DMS 273 (cell line): ENCODE measurements at regions not wholly inside any gene's neighbourhood (a gene's known extent, or its start where the extent isn't known, plus 50 kb on each side); places are given as distances from the start of the nearest gene placed in this dataset.
"Not testable (repeated sequence)": the region's sequence is repeated elsewhere in the genome, so short reads cannot be mapped to it uniquely, and the experiment has no call there.

Experiments
- DNase-seq: peaks from one replicate; lab custom pipeline; 2025; ENCODE audit not compliant: unreplicated experiment; lab: John Stamatoyannopoulos, UW

DNA sequence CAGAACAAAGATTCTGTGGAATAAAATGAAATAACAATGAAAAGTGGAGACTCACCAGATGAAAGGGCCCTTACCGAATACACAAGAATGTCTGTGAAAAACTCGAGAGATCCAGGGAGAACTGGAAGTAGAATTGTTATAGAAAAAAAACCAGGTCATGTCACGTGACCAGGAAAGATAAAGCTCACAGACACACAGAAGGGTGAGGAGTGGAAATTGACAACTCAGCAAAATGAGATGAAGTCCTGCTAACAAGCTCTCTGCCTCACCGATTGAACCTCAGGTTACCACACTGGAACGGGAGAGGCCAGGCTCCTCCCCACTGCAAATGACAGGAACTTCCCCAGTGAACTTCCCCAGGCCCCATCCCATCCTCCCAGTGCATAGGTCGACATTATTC is 1618.0 kb upstream of the PCDH10 start:
- no peak for DNase-seq

DNA sequence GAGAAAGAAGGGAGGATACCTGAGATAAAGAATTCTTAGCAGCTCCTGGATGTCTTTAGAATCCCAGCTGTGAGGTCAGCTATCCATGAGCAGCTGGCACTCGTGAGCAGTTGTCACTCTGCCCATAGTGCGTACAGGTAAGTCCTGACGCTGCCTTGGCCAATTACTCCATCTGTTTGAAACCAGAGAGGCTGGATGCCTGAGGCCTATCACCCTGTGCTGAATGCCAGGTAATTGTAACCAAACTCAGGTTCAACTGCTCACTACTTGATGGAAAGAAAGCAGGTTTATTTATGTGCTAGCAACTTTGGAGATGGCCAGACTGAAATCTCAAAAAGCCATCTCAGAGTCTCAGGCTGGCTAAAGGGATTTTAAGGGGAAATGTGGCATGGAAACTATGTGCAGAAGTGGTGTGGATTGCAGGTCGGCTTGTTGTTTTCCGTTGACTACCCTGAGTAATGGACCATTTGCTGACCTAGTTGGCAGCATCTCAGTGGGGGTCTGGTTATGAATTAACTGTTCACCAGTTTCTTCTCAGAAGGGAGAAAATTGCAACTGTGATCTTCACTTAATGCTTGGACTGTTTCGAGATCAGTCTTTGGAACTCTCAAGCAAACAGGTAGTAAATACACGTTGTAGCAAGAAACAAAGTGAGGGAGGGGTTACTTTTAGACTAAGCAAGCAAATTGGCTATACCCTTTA is 1614.0 kb upstream of the PCDH10 start:
- peak; percentile 73 for DNase-seq

DNA sequence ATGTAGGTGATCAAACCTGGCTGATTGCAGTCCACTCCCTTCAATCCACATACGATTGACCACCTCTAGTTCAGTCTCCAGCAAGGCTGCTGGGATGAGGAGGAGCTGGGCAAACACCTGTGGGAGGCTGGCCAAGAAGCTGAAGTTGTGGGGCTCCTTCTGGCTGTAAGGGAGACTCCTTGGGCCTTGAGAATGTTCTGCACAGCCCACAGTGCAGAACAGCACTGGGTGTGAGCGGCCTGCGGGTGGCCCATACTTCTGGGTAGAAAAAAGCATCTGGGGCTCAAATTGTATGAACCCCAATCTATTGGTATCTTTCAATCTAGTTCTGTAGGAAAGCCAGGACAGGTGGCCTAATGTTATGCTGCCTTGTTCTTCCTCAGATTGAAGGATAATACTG is 1608.8 kb upstream of the PCDH10 start:
- no peak for DNase-seq

DNA sequence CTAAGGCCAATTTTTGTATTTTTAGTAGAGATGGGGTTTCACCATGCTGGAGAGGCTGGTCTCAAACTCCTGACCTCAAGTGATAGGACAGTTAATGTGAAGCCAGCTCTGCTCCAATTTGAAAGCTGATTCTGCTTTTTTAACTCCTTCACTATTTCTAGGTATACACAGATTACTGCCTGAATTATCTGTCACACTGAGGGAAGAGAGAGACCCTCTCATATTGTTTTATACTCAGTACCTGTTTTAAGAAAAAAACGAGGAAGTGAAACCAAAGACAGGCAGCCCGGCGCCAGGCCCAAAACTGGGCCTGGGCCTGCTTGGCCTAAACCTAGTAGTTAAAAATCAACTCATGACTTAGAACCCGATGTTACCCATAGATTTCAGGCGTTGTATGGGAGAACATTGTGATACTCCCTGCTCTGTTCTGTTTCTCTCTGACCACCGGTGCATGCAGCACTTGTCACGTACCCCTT is 1601.5 kb upstream of the PCDH10 start:
- no peak for DNase-seq

DNA sequence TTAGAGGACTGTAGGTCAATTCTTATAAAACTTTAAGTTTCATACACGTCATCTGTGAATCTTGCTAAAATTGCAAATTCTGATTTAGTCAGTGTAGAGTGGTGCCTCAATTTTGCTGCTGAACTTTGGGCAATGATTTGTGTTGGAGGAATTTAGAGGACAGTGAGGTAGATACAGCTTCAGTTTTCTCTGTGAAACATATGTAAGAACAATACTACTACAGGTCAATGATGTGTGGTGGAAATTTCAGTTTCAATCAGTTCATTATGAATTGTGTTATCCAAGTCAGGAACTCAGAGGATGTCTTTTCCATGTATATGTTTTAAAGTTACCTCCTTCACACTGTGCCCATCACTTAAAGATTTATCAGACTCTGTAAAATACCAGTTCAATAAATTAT is 1597.8 kb upstream of the PCDH10 start:
- no peak for DNase-seq

DNA sequence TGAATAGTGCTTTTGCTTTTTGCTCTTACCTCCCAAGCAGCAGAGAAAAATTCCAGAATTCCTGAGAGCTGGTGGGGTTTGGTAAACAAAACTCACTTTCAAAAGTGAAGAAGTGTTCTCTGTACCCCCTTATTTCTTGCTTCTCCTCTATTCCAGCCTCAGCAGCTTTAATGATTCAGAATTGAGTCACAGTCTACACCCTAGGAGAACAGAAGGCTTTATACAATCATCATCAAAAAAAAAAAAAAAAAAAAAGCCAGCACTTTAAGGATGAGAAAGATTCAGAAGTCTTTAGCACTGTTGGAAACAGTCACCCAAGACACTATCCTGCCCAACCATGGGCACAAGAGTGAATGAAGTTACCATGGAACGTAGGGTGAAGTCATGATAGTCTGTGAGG is 1583.1 kb upstream of the PCDH10 start:
- no peak for DNase-seq

DNA sequence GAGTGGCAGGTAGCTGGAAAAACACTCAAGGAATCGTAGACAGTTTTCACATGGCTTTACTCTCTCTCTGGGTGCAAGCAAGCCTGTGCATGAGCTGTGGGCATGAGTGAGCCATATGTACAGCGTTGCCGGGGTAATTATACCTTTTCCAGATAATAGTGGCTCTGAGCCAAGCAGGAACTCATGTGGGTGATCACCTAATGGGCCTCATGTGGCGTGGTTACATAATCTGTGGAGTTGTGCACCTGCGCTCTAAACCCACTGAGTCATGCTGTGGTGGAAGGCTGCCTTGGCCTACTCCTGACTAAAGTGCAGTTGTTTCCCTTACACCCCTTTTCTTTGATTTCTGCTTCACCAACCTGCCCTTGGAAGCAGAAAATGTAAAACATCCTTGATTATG is 1564.5 kb upstream of the PCDH10 start:
- peak; percentile 13 for DNase-seq

DNA sequence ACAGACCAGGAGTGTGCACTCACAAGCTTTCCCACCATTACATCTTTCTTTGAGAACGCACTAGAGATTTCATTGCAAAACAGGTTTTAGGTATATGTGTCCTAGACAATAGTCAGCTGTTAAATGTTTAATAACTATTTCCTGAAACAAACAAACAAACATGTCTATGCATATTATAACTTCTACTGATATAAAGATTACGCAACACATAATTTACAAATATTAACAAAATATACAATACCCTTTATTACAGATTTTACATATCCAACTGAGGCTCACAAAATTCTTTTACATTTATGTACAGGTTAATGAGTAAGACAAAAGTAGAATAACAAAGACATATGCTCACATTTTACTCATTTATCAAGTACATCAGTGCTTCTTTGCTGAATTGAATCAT is 1554.0 kb upstream of the PCDH10 start:
- no peak for DNase-seq

DNA sequence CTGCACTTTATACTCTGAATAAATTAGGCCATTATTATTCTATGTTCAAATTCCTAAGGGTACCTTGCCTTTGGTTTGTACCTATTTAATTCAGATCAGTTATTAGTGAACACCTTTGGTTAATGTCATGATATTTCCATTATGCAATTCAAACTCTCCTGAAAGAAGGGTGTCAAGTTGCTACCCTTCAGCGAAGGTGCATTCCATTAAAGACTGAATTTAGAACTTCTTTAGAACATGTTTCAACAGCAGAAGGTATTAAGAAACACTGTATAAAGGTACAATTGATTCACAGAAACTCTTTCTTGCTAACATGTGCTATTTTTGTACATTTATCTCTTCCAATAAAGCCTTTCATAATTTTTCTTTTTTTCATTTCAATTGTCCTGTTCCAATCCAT is 1545.4 kb upstream of the PCDH10 start:
- no peak for DNase-seq

DNA sequence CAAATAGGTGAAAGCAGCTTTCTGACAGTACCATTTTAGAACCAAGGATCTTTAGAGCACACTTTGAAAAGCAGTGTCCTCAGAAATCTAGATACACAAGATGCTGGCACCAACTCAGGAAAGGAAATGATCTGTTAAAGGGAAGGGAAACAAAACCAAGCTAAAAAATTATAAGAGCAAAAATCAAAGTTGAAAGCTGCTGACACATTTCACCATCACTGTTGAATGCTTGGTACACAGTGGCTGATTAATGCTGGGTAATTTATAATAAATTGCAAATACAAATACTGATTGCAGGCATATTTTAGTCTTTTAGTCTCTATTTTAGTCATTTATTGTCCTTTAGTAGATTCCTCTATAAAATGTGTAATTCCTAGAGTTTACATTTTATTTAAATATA is 1540.1 kb upstream of the PCDH10 start:
- no peak for DNase-seq

DNA sequence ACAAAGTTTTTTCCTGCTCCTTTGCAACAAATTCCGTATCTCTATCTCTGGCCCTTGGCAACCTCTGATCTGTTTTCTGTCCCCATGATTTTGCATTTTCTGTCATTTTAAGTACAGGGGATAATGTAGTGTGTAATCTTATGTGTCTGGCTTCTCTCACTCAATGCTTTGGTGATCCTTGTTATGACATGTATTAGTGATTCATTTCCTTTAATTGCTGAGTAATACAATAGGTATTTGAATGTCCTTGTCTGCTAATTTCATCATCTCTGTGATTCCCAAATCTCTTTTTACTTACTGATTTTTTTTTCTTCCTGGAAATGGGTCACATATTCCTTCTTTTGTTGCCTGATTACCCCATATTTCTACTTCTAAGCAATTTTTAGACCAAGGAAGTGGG is 1538.6 kb upstream of the PCDH10 start:
- not testable (repeated sequence) for DNase-seq

DNA sequence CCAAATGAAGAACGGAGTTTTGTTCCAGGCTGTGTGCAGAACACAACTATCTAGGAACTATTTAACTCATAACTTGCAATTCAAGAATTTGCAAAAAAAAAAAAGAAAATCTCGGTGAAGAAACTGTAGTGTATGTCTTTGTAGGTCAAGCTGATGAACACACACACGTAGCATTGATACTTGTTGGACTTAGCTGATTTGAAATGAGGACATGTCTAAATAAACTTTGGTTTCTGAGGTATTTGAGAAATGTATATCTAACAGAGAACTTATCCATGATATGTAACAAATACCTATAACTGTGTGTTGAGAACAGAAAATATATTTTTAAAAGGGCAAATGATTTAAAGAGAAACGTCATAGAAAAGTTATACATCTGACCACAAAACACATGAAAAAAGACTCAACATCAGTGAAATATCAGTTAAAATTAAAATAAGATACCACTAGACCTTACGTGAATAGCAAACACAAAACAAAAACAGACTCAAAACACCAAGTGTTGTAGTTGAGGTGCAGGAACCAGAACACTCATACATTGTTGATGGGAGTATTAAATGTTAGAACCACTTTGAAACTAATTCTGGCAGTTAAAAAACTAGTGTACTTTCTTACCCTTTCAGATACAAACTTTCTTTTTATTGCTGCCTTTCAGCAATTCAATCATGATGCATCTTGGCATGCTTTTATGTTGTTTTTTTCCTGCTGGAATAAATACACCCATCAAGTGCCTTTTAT is 1535.8 kb upstream of the PCDH10 start:
- no peak for DNase-seq

DNA sequence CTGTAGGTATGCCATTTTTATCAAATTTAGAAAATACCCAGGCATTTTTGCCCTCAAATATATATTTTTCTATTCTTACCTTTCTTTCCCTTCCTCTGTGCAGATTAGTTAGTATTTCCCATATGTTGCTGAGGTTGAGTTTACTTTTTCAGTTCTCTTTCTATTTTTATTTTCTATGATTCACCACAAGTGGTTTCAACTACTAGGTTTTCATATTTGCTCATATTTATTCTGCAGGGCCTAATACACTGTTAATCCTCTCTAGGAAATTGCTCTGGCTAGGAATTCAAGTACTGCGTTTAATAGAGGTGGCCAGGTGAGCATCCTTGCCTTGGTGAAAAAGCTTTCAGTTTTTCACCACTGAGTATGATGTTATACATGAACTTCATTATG is 1535.3 kb upstream of the PCDH10 start:
- no peak for DNase-seq

DNA sequence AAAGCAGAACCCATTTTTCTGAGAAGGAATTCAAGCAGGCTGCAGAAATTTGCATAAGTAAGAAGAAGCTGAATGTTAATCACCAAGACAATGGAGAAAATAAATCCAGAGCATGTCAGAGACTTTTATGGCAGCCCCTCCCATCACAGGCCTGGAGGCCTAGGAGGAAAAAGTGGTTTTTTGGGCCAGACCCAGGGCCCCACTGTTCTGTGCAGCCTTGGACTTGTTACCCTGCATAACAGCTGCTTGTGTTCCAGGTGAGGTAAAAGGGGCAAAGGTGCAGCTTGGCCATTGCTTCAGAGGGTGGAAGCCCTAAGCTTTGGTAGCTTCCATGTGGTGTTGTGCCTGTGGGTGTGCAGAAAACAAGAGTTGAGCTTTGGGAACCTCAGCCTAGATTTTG is 1516.2 kb upstream of the PCDH10 start:
- DNase-seq, result no peak

DNA sequence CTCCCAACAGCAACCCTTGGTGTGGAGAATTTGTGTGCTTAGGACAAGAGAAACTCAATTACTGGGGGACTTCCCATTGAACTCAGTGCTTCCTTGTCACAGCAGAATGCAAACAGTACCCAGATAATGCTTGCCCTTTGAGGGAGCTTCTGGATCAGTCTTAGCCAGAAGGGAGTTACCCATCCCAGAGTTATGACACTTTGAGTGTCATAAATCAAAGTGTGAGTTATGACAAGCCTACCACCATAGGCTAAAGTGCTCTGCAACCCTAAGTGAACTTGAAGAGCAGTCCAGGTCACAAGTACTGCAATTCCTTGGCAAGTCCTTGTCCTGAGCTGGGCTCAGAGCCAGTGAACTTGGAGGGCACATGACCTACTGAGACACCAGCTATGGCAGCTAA is 1513.9 kb upstream of the PCDH10 start:
- DNase-seq, result no peak

DNA sequence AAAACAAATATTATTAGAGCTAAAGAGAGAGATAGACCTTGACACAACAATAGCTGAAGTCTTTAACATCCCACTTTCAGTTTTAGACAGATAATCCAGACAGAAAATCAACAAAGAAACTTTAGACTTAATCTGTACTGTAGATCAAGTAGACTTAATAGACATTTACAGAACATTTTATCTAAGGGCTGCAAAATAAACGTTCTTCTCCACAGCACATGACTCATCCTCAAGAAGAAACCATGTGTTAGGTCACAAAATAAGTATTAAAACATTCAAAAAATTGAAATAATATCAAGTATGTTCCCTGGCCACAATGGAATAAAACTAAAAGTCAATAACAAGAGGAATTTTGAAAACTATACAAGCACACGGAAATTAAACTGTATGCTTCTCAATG is 1510.3 kb upstream of the PCDH10 start:
- DNase-seq, result no peak

DNA sequence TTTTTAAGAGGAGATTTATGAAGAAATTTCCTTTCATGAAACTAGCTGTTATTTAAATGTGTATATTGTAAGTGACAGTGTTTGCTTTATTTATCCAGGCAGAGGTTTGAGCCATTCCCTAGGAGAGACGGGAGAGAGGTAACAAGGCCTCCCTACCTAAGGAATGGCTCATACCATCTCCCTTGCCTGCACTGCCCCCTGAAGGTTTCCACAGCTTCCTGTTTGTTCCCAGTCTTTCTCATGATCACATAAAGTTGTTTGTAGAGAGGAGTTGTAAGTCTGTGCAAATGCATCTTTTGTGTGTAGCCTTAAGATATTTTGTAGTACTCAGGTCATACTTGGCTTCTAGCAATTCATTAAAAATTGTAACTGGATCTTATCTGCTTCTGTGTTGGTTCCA is 1504.5 kb upstream of the PCDH10 start:
- peak; percentile 56 for DNase-seq

DNA sequence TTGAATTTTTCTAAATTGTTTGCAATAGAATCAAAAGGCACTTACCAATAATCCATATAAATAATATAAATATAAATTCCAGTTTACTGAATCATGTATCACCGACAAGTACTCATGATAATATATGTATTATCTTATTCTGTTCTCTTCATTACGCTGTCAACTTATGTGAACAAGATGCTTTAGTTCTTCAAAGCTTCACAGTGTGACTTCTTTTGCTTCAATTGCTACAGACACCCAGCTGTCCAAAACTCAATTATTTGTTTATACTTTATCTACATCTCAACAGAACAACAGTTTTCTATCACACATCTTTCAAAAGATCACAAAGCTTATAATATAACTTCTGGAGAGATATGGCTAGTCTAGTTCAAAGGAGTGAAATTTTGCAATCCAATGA is 1499.9 kb upstream of the PCDH10 start:
- no peak for DNase-seq

DNA sequence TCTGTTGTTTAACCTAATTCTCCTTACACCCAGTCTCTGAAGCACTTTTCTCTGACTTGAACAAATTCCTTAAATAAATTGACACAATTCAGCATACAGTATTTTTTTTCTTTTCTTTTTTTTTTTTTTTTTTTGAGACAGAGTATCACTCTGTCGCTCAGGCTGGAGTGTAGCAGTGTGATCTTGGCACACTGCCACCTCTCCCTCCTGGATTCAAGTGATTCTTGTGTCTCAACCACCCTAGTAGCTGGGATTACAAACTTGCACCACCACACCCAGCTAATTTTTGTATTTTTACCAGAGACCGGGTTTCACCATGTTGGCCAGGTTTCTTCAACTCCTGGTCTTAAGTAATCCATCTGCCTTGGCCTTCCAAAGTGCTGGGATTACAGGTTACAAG is 1498.1 kb upstream of the PCDH10 start:
- DNase-seq, result no peak

DNA sequence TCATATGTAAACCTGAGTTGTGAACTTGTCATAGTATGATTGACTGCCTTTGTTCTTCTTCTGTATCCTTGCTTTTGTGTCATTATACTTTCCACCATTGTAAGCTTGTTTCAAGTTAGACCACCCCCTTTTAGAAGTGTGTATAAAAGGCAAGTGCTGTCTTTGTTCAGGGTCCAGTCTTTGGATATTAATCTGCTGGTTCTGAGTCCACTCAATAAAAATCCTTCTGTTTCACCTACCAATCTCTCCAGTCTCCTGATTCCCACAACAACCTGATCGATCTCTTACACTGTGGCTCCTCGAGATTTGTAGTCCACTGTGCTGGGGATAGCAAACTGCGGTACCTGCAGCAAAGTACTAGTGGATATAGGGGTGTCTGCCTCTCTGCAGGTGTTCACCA is 1465.8 kb upstream of the PCDH10 start:
- DNase-seq, result not testable (repeated sequence)

DNA sequence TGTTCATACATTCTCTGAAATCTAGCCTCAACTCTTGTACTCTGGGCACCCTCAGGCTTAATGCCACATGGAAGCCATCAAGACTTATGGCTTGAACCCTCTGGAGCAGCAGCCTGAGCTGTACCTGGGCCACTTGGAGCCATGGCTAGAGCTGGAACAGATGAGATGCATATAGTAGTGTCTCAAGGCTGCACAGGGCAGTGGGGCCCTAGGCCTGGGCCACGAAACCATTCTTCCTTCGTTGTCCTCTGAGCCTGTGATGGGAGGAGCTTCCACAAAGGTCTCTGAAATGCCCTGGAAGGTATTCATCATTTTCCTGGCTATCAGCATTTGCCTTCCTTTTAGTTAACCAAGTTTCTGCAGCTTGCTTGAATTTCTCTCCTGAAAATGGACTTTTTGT is 1427.2 kb upstream of the PCDH10 start:
- no peak for DNase-seq

DNA sequence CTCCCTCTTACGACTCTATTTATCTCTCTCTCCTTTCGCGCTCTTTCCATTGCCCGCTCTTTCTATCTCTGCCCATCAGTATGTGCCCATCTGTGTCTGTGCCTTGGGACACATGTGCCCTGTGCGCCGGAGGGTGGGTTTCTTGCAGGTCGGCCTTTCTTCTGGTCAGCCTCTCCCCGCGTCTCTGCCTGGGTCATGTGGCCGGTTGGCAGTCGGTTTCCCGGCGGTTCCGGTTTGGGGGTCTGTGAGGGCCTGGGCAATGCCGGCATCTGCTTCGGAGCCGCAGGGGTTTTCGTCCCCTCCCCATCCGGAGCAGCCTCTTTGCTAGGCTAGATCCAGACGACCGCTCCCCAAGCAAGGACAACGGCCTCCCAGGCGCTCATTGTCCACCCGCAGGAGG is 1426.0 kb upstream of the PCDH10 start:
- DNase-seq, result not testable (repeated sequence)

DNA sequence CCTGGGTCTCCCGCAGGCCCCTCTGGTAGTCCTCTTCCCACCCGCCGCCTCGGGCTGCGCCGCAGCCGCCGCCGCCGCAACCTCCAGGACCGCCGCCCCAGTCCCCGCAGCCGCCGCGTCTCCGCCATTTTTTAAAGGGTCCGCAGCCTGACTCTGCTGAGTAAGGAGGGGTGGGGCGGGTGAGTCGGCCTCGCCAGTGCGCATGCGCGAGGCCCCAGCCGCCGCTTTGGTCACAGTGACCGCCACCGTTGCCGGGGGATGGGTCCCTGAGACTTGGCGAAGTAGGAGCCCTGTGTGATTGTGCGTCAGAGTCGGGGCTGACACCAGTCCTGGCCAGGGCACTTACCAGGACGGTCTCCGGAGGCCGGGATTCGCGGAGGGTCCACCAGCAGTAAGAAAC is 1424.2 kb upstream of the PCDH10 start:
- peak; percentile 47 for DNase-seq
